K562 (cell line): ENCODE measurements at regions not wholly inside any gene's neighbourhood (a gene's known extent, or its start where the extent isn't known, plus 50 kb on each side); places are given as distances from the start of the nearest gene placed in this dataset.

ENCODE experiments used
- ATAC-seq: fragments of 200-7000 bp; cut with Tn5 transposase; 3 replicates; pipeline ENCODE4 v1.9.1; 2020; ENCODE audit warnings: moderate library complexity
- BruUV-seq: library from RNA; stranded (reverse); fragments of 400-500 nt; replicated peaks from 2 replicates; lab custom pipeline; 2021; lab: Mats Ljungman, UMichigan
- CTCF ChIA-PET: fragments of 300-600 bp; formaldehyde crosslinking; extraction: SDS; loops from one replicate; lab custom pipeline; 2021; ENCODE audit warnings: low intra/inter-chr PET ratio; lab: Yijun Ruan, JAX
- POLR2A ChIA-PET: fragments of 300-600, 350-650 bp; sonication (Branson Sonifier 250); formaldehyde crosslinking; extraction: SDS; loops from one replicate; lab custom pipeline; 2021; ENCODE audit warnings: antibody characterized with exemption, inconsistent platforms; lab: Yijun Ruan, JAX
- DNase-seq, 4 experiments: peaks; one replicate each; pipeline versions ENCODE4 v3.0.0 to v3.0.0-alpha.2; 2011 to 2018; ENCODE audit warnings: low spot score in 3 of 4, mixed read lengths in 3 of 4; ENCODE audit errors: extremely low read depth in 1 of 4
- FAIRE-seq: peaks from 2 replicates; lab custom pipeline; 2011; peaks lifted over from hg19 to GRCh38; lab: Jason Lieb, UNC
- H2AFZ ChIP-seq: 2 replicates; pipeline ENCODE4 v1.6.0; 2011; ENCODE audit warnings: low read depth, low read length, control low read depth, inconsistent platforms
- H3K27ac ChIP-seq: fragments of 200-600 bp; 3 replicates; pipeline ENCODE4 v1.8.0; 2011; ENCODE audit warnings: low read depth, mild to moderate bottlenecking, control low read depth, inconsistent platforms, low read length, moderate library complexity, mixed read lengths; ENCODE audit errors: extremely low read depth
- H3K27me3 ChIP-seq, 2 experiments: fragments of 300-600 bp in 1 of 2; 2 replicates in 1 of 2; 3 replicates in 1 of 2; pipeline versions ENCODE4 v1.6.0 to v1.8.0; 2011; ENCODE audit warnings: inconsistent platforms in 2 of 2, low read length in 2 of 2, mild to moderate bottlenecking in 1 of 2, mixed read lengths in 1 of 2, moderate library complexity in 1 of 2; ENCODE audit not compliant: control insufficient read depth in 2 of 2, insufficient read depth in 2 of 2
- H3K36me3 ChIP-seq: fragments of 300-600 bp; 3 replicates; pipeline ENCODE4 v1.8.0; 2011; ENCODE audit warnings: mild to moderate bottlenecking, low read length, inconsistent platforms; ENCODE audit not compliant: control insufficient read depth, insufficient read depth
- H3K4me1 ChIP-seq, 2 experiments: fragments of 200-600 bp in 1 of 2; replicated peaks in 1 of 2; 2 replicates in 1 of 2; 3 replicates in 1 of 2; pipeline versions ENCODE4 v1.5.1 to v1.8.0; 2011; ENCODE audit warnings: inconsistent platforms in 2 of 2, low read length in 2 of 2, mild to moderate bottlenecking in 1 of 2, mixed read lengths in 1 of 2, moderate library complexity in 1 of 2; ENCODE audit not compliant: control insufficient read depth in 2 of 2, insufficient read depth in 2 of 2
- H3K4me2 ChIP-seq: 2 replicates; pipeline ENCODE4 v1.6.1; 2011; ENCODE audit warnings: low read length, control low read depth, inconsistent platforms, mixed read lengths; ENCODE audit not compliant: insufficient read depth
- H3K4me3 ChIP-seq: fragments of 200-600 bp; sonication (generic), shearing (Covaris generic); 2 replicates; pipeline ENCODE4 v1.5.1; 2016; ENCODE audit warnings: control low read depth, inconsistent platforms
- H3K79me2 ChIP-seq: fragments of 200-600 bp; 3 replicates; pipeline ENCODE4 v1.8.0; 2011; ENCODE audit warnings: low read length, inconsistent platforms; ENCODE audit not compliant: control insufficient read depth, insufficient read depth
- H3K9ac ChIP-seq, 2 experiments: 2 replicates each; pipeline versions ENCODE4 v1.6.0 to v1.6.1; 2011; ENCODE audit warnings: low read depth in 2 of 2, low read length in 2 of 2, control low read depth in 1 of 2, inconsistent platforms in 1 of 2, mild to moderate bottlenecking in 1 of 2, mixed read lengths in 1 of 2; ENCODE audit not compliant: insufficient read depth in 1 of 2
- H3K9me1 ChIP-seq: one replicate; pipeline ENCODE4 v1.6.0; 2011; ENCODE audit warnings: inconsistent platforms, mild to moderate bottlenecking, low read length, moderate library complexity; ENCODE audit not compliant: control insufficient read depth, insufficient read depth
- H3K9me3 ChIP-seq: replicated peaks from 2 replicates; pipeline ENCODE4 v1.5.1; 2011; ENCODE audit warnings: low read depth, low read length, inconsistent platforms; ENCODE audit not compliant: control insufficient read depth, insufficient read depth
- H4K20me1 ChIP-seq: replicated peaks from 2 replicates; pipeline ENCODE4 v1.6.1; 2011; ENCODE audit warnings: low read length, inconsistent platforms, mixed read lengths; ENCODE audit not compliant: control insufficient read depth, insufficient read depth
- ADNP ChIP-seq: fragments of 200-800 bp; sonication (Bioruptor generic); IDR thresholded peaks from 2 replicates; pipeline ENCODE4 v1.6.1; 2016; ENCODE audit warnings: missing genetic modification characterization, missing compliant biosample characterization
- CTBP1 ChIP-seq: fragments of 450-650 bp; IDR thresholded peaks from 2 replicates; pipeline ENCODE4 v1.6.1; 2016; ENCODE audit warnings: borderline replicate concordance
- MEF2A ChIP-seq: IDR thresholded peaks from 2 replicates; pipeline ENCODE4 v1.6.1; 2011; ENCODE audit warnings: low read depth, mild to moderate bottlenecking, low read length, moderate library complexity; ENCODE audit not compliant: control insufficient read depth
- NR3C1 ChIP-seq: sonication (generic); formaldehyde crosslinking; IDR thresholded peaks from 2 replicates; pipeline ENCODE4 v1.8.1; 2022; ENCODE audit warnings: missing genetic modification reagents
- PRMT5 ChIP-seq: sonication (generic); formaldehyde crosslinking; IDR thresholded peaks from 2 replicates; pipeline ENCODE4 v1.5.0; 2020; ENCODE audit warnings: missing genetic modification reagents
- RBM17 ChIP-seq: fragments of 200-400 bp; formaldehyde crosslinking; IDR thresholded peaks from 2 replicates; pipeline ENCODE4 v1.6.1; 2017; ENCODE audit warnings: low read depth, mild to moderate bottlenecking, low read length, borderline replicate concordance
- TARDBP ChIP-seq: fragments of 450-650 bp; IDR thresholded peaks from 2 replicates; pipeline ENCODE4 v1.6.1; 2016
- ZEB2 ChIP-seq: fragments of 450-650 bp; IDR thresholded peaks from 2 replicates; pipeline ENCODE4 v1.6.1; 2016
- ZNF282 ChIP-seq: sonication (generic); formaldehyde crosslinking; IDR thresholded peaks from 2 replicates; pipeline ENCODE4 v1.8.1; 2023; ENCODE audit warnings: missing genetic modification reagents
- WGBS: fragments of 100-300 bp; shearing (Covaris generic); methylation state at CpG from one replicate; pipeline ENCODE4 v1.1.6; 2016; ENCODE audit warnings: low coverage, mixed read lengths; ENCODE audit not compliant: insufficient coverage; ENCODE audit errors: missing lambda C conversion rate; 5-methylcytosine and 5-hydroxymethylcytosine counted together
- in situ Hi-C: fragments of 300-500 bp; cut with MboI; formaldehyde crosslinking; loops from 4 replicates; pipeline ENCODE4 v1.15.0; 2018; ENCODE audit warnings: inconsistent platforms, mixed read lengths
- intact Hi-C: fragments of 100-400 bp; cut with micrococcal nuclease; formaldehyde crosslinking; loops from 2 replicates; pipeline ENCODE4 v1.14.2; 2022
- TF ChIP-seq, protein P1 (sequence below): sonication (generic); formaldehyde crosslinking; IDR thresholded peaks from 2 replicates; pipeline ENCODE4 v1.8.0; 2022; ENCODE audit warnings: missing genetic modification reagents, mild to moderate bottlenecking, borderline replicate concordance
- TF ChIP-seq, protein P2 (sequence below), 2 experiments: fragments of 450-650 bp; formaldehyde crosslinking in 1 of 2; IDR thresholded peaks; 2 replicates each; pipeline versions ENCODE4 v1.4.0 to v1.6.1; 2014 to 2020; ENCODE audit warnings: mild to moderate bottlenecking in 2 of 2, borderline replicate concordance in 1 of 2, low read depth in 1 of 2
- TF ChIP-seq, protein P3 (sequence below): fragments of 450-650 bp; IDR thresholded peaks from 2 replicates; pipeline ENCODE4 v1.7.0; 2016; ENCODE audit warnings: borderline replicate concordance

DNA sequence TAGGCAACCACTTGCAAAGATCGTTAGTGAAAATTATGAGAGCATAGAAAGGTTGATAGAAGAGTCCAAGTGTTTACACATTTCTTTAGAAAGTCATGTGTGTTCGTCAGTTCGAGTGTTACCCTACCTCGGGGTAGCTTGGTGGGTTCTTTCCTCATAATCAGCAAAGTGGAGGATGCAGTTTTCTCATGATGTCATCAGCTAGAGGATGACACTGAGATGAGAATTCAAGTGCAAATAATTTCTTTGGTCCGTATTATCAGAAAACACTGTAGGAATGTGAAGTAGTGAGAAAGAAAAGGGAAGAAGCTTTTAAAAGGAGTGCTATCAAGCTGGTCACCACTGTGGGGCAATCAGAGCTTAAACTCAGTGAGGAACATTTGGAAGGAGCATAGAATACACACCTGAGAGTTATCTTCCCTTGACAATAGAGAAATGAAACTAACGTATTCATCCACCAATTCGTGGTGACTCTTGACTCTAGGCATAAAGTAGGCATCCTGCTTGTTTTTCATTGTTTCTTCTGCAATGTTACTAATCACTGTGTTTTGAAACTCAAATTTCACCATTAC is 1340.9 kb upstream of the TMEM132C start:
- peak overlapping the region; percentile 37; the same call in 1 of the 2 replicates for H3K4me2 ChIP-seq
- H3K79me2 ChIP-seq = no peaks in the 10 kb centered on the region
- FAIRE-seq (peak; percentile 11), DNase-seq (peak in 1 of 4 experiments; percentile 39), ATAC-seq (peak; percentile 86)
- in situ Hi-C loops = no loop called here
- no peaks in the 10 kb centered on the region; a peak in 1 of 5 replicates for H3K4me1 ChIP-seq
- intact Hi-C loops = loop anchor here (1.0 to 5.0 kb wide), 2 partner anchors 46 to 367 kb away; no protein-coding TSS in a partner anchor
- no peak overlapping the region for H3K9ac ChIP-seq
- H3K9me3 ChIP-seq = no peaks in the 10 kb centered on the region
- H4K20me1 ChIP-seq = no peaks in the 10 kb centered on the region
- peak overlapping the region; percentile 21; the same call in 1 of the 2 replicates for H2AFZ ChIP-seq
- no peaks in the 10 kb centered on the region for H3K36me3 ChIP-seq
- WGBS = 37% methylated on average over 7 of the region's 7 CpGs
- H3K27ac ChIP-seq = no peak overlapping the region
- ChIA-PET POLR2A (no interaction called here), CTCF (interaction anchor here (0.6 kb wide), 2 partner anchors 81 to 435 kb away, joined by 3 to 4 read pairs; no protein-coding TSS in a partner anchor)
- H3K27me3 ChIP-seq = no peaks in the 10 kb centered on the region
- BruUV-seq = no TSS peak
- no peaks in the 10 kb centered on the region for H3K9me1 ChIP-seq
- no peak overlapping the region for H3K4me3 ChIP-seq
- TF ChIP-seq, protein P1, sequence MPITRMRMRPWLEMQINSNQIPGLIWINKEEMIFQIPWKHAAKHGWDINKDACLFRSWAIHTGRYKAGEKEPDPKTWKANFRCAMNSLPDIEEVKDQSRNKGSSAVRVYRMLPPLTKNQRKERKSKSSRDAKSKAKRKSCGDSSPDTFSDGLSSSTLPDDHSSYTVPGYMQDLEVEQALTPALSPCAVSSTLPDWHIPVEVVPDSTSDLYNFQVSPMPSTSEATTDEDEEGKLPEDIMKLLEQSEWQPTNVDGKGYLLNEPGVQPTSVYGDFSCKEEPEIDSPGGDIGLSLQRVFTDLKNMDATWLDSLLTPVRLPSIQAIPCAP = no peak
- TF ChIP-seq, protein P2, sequence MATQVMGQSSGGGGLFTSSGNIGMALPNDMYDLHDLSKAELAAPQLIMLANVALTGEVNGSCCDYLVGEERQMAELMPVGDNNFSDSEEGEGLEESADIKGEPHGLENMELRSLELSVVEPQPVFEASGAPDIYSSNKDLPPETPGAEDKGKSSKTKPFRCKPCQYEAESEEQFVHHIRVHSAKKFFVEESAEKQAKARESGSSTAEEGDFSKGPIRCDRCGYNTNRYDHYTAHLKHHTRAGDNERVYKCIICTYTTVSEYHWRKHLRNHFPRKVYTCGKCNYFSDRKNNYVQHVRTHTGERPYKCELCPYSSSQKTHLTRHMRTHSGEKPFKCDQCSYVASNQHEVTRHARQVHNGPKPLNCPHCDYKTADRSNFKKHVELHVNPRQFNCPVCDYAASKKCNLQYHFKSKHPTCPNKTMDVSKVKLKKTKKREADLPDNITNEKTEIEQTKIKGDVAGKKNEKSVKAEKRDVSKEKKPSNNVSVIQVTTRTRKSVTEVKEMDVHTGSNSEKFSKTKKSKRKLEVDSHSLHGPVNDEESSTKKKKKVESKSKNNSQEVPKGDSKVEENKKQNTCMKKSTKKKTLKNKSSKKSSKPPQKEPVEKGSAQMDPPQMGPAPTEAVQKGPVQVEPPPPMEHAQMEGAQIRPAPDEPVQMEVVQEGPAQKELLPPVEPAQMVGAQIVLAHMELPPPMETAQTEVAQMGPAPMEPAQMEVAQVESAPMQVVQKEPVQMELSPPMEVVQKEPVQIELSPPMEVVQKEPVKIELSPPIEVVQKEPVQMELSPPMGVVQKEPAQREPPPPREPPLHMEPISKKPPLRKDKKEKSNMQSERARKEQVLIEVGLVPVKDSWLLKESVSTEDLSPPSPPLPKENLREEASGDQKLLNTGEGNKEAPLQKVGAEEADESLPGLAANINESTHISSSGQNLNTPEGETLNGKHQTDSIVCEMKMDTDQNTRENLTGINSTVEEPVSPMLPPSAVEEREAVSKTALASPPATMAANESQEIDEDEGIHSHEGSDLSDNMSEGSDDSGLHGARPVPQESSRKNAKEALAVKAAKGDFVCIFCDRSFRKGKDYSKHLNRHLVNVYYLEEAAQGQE (IDR thresholded peaks at IDR 0.05; ENCODE audit: borderline replicate concordance) = peak; percentile 56; the same call in 1 of the 2 replicates
- TF ChIP-seq, protein P2 (CRISPR knock-in tag; IDR thresholded peaks at IDR 0.05; ENCODE audit: low read depth) = no peak
- TF ChIP-seq PRMT5 = no peak
- TF ChIP-seq RBM17 = no peak
- 0 out of 2 replicates have a peak, but pooled peaks have one; percentile 34 for TF ChIP-seq ZEB2
- TF ChIP-seq CTBP1 = no peak
- TF ChIP-seq TARDBP = no peak
- no peak for TF ChIP-seq ZNF282 (CRISPR knock-in tag)
- no peak for TF ChIP-seq NR3C1 (CRISPR knock-in tag)
- TF ChIP-seq, protein P3, sequence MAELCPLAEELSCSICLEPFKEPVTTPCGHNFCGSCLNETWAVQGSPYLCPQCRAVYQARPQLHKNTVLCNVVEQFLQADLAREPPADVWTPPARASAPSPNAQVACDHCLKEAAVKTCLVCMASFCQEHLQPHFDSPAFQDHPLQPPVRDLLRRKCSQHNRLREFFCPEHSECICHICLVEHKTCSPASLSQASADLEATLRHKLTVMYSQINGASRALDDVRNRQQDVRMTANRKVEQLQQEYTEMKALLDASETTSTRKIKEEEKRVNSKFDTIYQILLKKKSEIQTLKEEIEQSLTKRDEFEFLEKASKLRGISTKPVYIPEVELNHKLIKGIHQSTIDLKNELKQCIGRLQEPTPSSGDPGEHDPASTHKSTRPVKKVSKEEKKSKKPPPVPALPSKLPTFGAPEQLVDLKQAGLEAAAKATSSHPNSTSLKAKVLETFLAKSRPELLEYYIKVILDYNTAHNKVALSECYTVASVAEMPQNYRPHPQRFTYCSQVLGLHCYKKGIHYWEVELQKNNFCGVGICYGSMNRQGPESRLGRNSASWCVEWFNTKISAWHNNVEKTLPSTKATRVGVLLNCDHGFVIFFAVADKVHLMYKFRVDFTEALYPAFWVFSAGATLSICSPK = no peak
- no peak for TF ChIP-seq ADNP (tag)
- TF ChIP-seq MEF2A = no peak
